Coronary artery (tissue), 2 donors: ENCODE measurements at regions not wholly inside any gene's neighbourhood (a gene's known extent, or its start where the extent isn't known, plus 50 kb on each side); places are given as distances from the start of the nearest gene placed in this dataset.

Experiments used
- DNase-seq: peaks from one replicate; pipeline ENCODE4 v3.0.0-alpha.2; 2017; ENCODE audit warnings: low spot score
- H3K27ac ChIP-seq, 2 donors: fragments of 200-600 bp; sonication (generic); one replicate each; pipeline ENCODE4 v1.5.1; 2016 to 2019
- H3K4me3 ChIP-seq: fragments of 200-600 bp; sonication (generic); 2 replicates; pipeline ENCODE4 v1.5.1; 2016; ENCODE audit warnings: mild to moderate bottlenecking, moderate library complexity
- TF ChIP-seq, protein P1 (sequence below): fragments of 200-600 bp; sonication (generic); IDR thresholded peaks from one replicate; pipeline ENCODE4 v1.5.1; 2019; ENCODE audit warnings: antibody characterized with exemption

DNA sequence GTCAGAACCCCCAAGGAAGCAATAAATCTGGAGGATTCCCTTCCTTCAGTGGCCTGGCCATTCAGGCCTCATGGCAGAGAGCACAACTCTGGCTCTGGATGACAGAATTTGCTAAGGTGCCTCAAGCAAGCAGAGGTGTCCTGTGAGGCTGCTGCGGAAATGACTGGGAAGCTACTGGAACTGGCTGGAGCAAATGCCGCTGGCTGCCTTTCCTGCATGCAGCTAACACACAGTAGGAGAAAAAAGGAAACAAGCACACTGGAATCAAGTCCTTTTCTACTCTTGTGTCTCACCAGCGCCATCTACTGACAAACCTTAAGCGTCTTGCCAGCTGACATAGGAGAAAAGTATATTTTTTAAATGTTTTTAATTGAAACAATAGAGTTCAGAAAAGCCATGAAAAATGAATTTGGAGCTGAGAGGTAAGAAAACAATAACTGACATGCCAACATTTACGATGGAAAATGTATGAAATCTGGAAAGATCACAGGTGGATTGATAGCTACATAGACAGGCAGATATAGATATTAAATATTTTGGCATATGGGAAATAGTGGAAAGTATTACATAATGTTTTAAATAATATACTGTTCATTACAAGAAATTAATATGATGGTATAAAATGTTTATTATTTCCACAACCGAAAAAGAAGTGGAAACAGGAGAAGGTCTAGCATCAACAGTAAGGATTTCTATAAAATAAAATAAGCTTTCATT is 951.6 kb downstream of the ANKRD7 start:
- DNase-seq, result no peak

DNA sequence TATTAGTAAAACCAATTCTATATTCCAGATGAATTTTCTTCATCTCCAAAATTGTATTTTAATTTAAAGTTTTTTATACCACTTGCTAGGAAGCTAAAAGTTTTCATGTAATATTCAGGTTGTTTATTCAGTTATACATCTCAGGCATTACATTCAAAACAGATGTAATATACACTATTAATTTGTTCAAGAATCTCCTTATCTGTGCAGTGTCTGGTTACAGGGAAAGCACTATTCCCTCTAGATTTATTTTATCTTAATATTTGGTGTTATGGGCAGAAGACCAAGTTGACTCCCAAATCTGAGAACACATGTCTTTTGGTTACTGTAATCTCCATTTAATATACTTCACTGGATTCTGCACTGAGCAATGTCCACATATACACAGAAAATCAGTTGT is 953.4 kb downstream of the ANKRD7 start:
- DNase-seq, result no peak
- Histone ChIP-seq H3K4me3 (no peak overlapping the region), H3K27ac (no peak overlapping the region)
- TF ChIP-seq, protein P1, sequence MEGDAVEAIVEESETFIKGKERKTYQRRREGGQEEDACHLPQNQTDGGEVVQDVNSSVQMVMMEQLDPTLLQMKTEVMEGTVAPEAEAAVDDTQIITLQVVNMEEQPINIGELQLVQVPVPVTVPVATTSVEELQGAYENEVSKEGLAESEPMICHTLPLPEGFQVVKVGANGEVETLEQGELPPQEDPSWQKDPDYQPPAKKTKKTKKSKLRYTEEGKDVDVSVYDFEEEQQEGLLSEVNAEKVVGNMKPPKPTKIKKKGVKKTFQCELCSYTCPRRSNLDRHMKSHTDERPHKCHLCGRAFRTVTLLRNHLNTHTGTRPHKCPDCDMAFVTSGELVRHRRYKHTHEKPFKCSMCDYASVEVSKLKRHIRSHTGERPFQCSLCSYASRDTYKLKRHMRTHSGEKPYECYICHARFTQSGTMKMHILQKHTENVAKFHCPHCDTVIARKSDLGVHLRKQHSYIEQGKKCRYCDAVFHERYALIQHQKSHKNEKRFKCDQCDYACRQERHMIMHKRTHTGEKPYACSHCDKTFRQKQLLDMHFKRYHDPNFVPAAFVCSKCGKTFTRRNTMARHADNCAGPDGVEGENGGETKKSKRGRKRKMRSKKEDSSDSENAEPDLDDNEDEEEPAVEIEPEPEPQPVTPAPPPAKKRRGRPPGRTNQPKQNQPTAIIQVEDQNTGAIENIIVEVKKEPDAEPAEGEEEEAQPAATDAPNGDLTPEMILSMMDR, result no peak

More for the DNA sequence above, 951.6 kb downstream of the ANKRD7 start:
- Histone ChIP-seq H3K4me3 (no peak overlapping the region), H3K27ac (no peak overlapping the region)
- TF ChIP-seq, protein P1, result peak; percentile 45

DNA sequence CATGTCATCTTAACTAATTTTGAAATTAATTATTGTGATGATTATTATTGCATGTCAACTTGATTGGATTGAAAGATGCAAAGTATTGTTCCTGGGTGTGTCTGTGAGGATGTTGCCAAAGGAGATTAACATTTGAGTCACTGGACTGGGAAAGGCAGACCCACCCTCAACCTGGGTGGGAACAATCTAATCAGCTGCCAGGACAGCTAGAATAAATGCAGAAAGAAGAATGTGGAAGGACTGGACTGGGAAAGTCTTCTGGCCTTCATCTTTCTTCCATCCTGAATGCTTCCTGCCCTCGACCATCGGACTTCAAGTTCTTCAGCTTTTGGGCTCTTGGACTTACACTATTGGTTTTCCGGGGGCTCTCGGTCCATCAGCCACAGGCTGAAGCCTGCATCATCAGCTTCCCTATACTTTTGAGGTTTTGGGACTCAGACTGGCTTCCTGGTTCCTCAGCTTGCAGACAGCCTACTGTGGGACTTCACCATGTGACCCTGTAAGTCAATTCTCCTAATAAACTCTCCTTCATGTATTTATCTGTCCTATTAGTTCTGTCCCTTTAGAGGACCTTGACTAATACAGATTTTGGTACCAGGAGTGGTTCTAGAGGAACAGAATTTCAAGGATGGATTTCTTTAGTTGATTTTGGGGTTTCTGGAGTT is 959.8 kb downstream of the ANKRD7 start:
- no peak for DNase-seq
- Histone ChIP-seq H3K4me3 (no peak overlapping the region), H3K27ac (no peak overlapping the region)
- TF ChIP-seq, protein P1, result no peak

DNA sequence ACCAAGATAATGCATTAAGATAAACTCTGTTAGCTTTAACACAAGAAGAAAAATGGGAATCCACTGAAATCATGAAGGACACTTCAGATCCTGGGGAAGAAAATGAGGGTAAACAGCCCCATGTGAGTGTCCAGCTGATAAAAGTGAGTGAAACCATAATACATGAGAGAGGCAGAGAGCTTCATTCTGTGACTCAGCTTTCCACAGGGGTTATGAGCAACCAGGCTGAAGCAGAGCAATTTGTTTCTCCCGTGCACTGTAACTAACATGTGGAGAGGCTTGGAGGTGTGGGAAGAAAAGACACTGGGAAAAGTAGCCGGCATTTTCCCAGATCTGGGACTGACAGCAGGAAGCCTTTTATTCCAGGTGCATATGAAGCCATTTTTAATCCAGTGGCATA is 971.7 kb downstream of the ANKRD7 start:
- Histone ChIP-seq H3K27ac (no peak overlapping the region), H3K4me3 (no peak overlapping the region)
- DNase-seq, result no peak
- TF ChIP-seq, protein P1, result no peak

DNA sequence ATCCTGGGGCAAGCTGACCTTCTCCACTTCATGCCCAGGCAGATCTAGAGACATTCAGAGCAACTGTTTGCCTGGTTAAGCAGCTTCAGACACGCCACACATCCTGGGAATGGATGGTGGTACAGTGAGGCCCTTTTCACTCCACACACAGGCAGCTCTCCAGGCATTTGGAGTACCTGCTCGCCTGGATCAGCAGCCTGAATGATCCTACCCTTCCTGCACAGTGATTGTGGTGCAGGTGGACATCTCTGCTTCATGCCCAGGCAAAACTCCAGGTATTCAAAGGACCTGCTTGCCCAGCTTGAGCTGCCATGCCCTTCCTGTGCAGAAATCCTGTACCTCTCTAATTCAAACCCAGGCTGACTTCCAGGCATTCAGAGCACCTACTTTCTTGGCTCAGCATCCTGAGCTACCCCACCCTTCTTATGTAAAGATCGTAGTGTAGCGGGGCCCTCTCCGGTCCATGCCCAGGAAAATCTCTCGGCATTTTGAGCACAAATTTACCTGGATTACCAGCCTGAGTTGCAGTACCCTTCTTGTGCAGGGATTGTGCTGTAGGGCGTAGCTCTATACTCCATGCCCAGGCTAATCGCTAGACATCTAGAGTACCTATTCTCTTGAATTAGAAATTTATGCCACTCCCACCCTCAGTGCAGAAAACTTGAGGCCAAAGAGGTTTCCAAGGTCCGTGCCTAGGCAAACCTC is 972.8 kb downstream of the ANKRD7 start:
- TF ChIP-seq, protein P1, result no peak
- no peak overlapping the region for H3K4me3 ChIP-seq
- no peak overlapping the region for H3K27ac ChIP-seq
- no peak for DNase-seq

DNA sequence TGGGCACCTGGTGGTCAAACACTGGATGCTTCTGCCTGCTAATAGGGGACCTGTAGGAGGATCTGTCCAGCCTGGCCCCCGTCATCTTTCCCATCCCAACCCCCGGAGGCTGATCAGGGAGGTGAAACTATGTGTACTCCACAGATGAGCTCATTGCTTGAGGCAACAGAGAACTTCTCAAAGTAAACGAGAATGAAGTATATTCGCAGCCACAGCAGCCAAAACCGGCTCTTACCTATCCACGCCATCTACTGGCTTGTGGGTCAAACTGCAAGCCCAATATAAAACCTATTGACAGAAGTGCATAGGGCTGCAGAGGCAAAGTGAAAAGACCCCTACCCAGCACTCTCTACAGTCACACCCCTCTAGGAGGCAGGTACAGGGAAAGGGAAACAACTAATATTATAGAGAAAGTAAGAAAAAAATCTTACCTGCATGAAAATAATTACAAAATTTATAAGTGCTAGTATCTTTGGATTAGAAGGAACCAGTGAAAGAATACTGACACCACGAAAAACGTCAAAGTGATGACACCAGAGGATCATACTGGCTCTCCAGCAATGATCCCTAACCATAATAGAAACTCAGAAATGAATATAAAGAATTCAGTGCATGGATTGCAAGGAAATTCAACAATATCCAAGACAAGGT is 973.5 kb downstream of the ANKRD7 start:
- TF ChIP-seq, protein P1, result peak; percentile 46
- DNase-seq, result no peak
- H3K27ac ChIP-seq, result no peak overlapping the region
- H3K4me3 ChIP-seq, result no peak overlapping the region
